Left colon (tissue), 2 donors: ENCODE measurements at regions not wholly inside any gene's neighbourhood (a gene's known extent, or its start where the extent isn't known, plus 50 kb on each side); places are given as distances from the start of the nearest gene placed in this dataset.

Experiments
- ATAC-seq: fragments of 200-7000 bp; cut with Tn5 transposase; one replicate; pipeline ENCODE4 v1.9.1; 2020; ENCODE audit warnings: mild to moderate bottlenecking, moderate library complexity
- DNase-seq, 2 donors: peaks; one replicate each; pipeline ENCODE4 v3.0.0-alpha.2; 2020
- intact Hi-C, 2 donors: fragments of 100-400 bp; cut with DNase I in 1 of 2; cut with micrococcal nuclease in 1 of 2; formaldehyde crosslinking; loops; one replicate each; pipeline versions ENCODE4 v1.11.2 to v1.14.0; 2022; cut with DNase I, micrococcal nuclease
- donor health status: DM: no; HTN: no; CAD: no.
- donor health status: DM: yes; HTN: yes; CAD: no.

DNA sequence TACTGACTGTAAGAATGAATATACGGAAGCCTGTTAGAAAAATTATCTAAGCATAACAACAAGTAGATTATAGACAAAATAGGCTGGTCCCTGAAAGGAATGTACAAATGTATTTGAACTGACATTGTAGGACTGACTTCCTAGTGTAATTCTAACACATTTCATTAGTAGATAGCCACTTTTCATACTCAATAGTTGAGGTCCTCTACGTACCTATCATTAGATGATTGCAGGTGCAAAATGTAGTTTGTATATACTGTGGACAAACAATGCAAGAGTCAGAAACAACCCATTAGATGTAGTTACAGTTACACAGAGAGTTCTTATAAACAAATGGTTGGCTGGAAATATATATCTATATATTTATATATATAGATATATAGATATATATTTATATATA, 402.3 kb upstream of the SLITRK6 start:
- intact Hi-C loops: no loop called here
- DNase-seq: no peak

DNA sequence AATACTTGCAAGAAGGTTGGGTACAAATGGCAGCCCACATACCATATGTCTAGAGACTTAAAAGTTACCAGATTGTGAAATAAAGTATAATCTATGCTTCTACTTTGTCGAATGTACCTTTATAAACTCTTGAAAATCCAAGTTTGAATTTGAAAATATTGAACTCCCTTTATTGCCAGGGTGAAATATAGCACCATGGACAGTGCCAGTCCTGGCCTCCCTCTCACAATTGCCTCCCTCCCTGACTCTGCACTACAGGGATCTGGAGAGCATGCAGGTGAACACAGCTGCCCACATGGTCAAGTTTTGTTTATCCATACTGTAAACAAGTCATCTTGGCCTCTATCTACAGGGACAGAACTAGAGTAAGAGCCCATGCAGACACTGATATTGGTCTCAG, 394.1 kb upstream of the SLITRK6 start:
- no peak for ATAC-seq
- intact Hi-C loops: no loop called here
- no peak for DNase-seq

More for the DNA sequence above, 402.3 kb upstream of the SLITRK6 start:
- no peak for ATAC-seq

DNA sequence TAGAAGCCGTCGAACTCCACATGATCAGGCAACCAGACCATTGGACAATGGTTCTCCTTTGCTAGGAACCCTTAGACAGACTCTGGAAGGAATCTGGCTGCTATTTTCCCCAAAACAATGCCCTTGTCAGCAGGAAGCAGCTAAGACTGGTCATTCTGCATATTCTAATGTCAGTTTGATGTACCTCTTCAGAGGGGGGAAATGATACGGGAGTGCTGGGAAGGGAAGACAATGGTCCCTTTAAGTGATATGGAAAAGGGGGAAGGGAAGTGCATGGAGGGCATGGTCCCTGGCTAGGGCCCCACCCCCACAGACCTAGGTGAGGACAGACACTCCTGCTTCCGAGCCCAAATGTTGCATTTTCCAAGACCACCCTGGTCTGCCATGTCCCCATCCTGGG, 389.0 kb upstream of the SLITRK6 start:
- no peak for DNase-seq
- no peak for ATAC-seq

DNA sequence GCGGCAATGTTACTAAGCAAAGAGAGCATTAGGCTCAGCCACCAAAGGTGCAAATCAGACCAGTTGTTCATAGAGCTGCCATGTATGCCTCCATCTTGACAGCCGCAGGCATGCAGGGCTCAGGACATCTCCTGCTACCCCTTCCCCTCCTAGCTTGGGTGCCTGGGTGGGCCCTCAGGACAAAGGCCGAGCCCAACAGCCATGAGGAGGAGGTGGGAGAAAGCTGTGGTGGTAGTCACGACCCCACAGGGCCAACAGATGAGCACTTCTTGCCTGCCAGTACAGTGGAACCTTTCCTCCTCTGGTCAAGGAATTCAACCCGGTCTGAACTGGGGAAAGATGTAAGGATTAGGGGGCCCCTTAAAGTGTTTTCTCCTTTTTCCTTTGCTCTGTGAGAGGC, 386.4 kb upstream of the SLITRK6 start:
- intact Hi-C loops: no loop called here
- no peak for DNase-seq
- no peak for ATAC-seq

More for the DNA sequence above, 389.0 kb upstream of the SLITRK6 start:
- intact Hi-C loops: no loop called here

DNA sequence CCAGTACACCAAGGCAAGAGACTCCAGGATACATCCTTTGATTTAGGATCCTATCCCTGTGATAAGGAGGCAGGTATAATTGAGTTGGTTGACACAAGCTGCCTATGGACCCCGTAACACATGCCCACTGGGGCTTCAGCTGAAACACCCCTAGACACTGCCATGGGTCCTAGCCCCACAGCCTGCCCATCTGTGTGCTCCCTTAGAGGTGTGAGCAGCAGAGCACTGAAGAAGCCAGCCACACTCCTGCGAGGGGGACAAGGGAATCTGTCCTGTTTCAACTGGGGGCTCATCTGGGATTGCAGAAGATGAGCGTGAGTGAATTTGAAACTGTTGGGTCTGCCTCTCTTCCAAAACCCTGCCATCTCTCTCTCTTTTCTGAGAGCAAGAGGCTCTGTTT, 385.9 kb upstream of the SLITRK6 start:
- intact Hi-C loops: no loop called here
- ATAC-seq (no peak), DNase-seq (no peak)

DNA sequence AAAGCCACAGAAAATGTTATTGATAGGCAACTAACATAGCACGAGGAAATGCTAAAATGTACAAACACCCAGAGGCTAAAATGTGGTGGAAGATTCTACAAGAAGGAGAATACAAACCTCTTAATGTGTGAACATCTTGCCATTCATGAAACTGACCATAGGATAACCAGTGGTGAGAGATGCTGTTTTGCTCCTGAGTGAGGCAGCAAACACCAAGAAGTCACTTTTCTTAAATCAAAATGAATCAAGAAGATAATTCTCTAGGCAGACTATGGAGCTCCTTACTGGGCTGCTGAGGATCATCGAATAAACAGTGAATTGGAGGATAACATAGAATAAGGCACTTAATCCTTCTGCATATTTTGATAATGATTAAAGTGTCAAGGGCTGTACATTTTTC, 375.4 kb upstream of the SLITRK6 start:
- intact Hi-C loops: no loop called here
- ATAC-seq (no peak), DNase-seq (no peak)

DNA sequence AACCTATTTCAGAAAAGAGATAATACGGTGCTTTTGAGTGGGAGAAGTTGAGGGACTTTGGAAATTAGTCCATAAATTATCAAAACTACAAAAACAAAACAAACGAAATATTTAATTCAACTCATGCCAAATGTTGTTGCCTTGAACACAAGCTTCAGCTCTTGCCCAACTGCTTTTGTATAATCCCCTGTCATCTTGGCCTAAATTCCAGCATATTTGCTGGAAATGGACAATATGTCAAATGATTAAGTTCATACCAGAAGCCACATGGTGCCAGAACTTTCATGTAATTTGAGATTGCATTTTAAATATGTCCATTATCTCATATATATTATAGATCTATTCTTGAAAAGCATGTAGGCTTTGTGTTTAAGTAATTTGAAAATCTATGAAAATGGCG, 373.7 kb upstream of the SLITRK6 start:
- intact Hi-C loops: no loop called here
- ATAC-seq (no peak), DNase-seq (no peak)

DNA sequence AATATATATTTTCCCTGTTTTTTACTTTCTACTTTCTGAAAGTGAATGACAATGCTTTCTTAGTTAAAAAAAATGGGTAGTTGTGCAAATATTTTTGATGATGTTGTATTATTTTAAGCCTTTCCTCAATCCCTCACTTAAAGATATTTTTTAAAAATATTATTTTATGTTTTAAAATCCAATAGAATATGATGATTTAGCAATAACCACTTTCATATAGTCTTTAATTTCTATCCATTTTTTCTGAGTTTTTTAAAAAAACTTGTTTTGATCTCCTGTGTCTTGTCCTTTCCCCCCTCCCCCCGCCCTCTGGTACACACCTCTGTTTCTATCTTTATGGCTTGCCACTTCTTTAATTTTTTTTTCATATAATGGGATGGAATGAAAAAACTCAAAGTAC, 362.0 kb upstream of the SLITRK6 start:
- DNase-seq (no peak), ATAC-seq (no peak)
- intact Hi-C loops: no loop called here

DNA sequence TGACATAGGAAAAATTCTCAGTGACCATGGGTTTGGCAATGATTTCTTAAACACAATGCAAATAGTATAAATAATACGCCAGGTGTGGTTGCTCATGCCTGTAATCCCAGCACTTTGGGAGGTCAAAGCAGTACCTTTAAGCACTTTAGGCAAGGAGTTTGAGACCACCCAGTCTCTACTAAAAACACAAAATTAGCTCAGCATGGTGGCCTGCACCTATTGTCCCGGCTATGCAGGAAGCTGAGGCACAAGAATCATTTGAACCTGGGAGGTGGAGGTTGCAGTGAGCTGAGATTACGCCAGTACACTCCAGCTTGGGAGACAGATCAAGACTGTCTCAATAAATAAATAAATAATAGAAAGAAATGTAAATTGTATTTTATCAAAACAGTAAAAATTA, 356.5 kb upstream of the SLITRK6 start:
- ATAC-seq (no peak), DNase-seq (no peak)
- intact Hi-C loops: no loop called here

DNA sequence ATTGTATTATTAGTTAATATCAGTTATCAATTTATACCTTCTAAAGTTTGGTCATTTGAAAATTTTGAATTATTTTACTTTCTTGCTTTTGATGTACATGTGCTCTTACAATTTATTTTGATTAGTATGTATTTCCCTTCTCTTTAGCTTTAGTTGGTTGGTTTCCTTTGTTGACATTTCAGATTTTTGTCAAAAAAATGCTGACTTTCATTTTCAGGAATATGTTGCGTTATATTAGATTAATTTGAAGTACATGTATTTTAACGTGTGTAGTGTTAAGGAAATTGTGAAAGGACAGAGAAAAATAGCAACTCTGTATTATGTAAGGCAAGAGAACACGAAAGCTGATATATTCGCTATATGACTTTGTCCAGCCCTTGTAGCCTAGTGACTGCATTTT, 342.9 kb upstream of the SLITRK6 start:
- intact Hi-C loops: no loop called here
- ATAC-seq (no peak), DNase-seq (no peak)

DNA sequence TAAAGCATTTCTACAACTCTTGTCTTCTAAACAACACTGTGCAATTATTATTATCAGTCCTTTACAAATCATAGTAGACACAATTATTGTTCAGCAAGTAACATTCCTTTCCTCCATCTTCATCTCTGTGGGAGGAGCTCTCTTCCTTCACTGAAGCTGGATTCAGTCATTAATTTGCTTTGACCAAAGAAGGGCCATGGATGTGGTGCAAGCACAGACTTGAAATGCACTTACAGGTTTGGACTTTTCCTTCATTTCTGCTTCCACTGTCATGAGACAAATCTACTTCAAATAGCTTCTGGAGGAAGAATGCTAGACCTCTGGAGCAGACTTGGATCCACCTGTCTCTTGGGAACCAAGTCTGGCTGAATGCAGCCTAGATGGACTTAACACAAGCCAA, 336.6 kb upstream of the SLITRK6 start:
- ATAC-seq (no peak), DNase-seq (no peak)
- intact Hi-C loops: no loop called here

DNA sequence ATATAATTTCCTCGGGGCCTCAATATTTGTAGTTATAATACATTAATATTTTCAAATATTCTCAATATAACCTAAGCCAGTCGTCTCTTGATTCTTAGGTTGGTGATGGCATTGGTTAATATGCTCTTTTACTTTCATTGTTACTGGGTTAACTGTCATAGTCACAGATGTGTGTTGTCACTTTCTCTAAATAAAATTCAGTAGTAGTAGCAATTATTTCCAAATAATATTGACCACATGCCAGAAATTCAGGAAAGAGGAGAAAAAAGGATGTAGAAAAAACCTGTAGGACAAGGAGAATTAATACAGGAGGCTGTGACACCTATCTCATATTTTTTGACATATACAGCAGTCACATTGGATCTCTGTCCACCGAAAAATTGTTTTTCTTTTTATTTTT, 322.7 kb upstream of the SLITRK6 start:
- DNase-seq (no peak), ATAC-seq (no peak)
- intact Hi-C loops: no loop called here

DNA sequence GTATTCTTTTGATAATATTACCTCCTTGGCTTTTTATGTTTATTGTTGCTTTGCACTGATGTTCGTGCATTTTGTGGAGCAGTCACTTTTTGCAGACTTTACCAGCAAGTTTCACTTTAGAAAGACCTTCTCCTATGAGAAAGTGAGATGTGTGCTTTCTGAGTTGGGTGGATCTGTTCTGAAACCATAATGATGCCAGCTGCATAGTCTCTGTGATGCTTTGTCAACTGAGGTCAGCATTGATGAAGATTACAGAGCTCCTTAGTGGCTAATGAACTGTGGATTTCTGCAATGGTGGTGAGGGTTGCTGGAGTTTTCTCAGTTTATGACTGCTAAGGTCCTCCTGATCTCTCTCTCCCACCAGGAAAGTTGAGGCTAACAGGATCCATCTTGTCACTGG, 309.9 kb upstream of the SLITRK6 start:
- ATAC-seq (no peak), DNase-seq (no peak)
- intact Hi-C loops: no loop called here

DNA sequence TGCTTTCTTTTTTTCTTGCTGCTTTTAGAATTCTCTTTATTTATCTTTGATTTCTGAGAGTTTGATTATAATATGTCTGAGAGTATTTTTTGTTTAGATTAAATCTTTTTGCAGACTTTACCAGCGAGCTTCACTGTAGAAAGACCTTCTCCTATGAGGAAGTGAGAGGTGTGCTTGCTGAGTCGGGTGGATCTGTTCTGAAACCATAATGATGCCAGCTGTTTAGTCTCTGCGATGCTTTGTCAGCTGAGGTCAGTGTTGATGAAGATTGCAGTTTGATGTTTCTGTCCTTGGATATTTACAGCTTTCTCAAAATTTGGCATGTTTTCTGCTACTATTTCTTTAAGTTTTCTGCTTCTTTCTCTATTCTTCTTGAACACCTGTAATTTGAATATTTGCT, 309.1 kb upstream of the SLITRK6 start:
- intact Hi-C loops: no loop called here
- DNase-seq (no peak), ATAC-seq (no peak)

DNA sequence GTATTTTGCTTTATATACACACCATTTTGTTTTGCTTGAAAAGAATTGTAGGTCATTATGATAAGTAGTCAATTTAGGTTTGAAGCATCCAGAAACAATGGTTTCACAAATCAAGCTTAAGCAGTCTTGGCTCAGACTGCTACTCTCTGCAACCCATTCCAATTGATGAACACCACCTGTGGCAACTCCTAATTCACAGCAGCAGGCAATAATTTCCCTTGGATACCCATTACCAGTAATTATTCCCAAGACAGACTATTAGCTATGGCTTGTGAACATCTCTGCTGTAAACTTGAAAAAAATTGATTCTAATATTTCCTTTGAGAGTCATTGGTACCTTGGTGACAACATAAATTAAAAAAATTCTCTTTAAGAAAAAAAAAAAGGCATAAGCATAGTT, 299.3 kb upstream of the SLITRK6 start:
- intact Hi-C loops: no loop called here
- DNase-seq (no peak), ATAC-seq (no peak)

DNA sequence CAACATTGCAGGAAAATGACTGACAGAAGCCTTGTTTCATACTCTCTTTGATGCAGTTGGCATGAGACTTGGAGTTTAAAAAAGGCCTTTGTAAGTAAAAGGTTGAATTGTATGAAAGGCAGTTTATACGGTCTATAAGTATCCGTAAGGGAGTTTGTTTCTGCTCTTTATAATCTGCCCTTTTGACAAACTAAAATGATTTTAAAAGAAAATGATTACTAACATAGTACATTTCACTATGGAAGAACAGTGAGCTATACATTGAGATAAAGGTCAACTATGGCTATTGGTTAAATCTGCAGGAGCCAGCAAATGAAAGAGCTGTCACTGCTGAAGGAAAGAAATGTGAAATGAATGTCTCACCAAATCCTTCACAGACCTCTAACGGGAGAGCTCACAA, 296.1 kb upstream of the SLITRK6 start:
- DNase-seq (no peak), ATAC-seq (no peak)
- intact Hi-C loops: no loop called here

DNA sequence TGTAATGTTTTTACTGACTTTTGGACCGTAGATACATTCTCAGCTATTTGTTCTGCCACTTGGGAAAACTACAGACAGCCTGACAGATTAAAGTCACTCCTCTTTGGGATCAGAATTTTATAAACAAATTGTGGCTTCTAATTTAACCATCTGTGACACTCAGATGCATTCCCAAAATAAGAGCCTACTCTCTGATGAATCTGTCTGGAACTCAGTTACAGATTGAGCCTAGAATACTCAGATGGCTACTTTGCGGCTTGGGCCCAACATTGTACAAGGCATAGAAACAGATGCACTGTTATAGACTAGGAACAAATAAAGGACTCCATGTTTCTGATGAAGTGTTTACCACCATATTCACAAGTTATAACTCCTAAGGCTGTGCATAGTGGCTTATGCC, 291.0 kb upstream of the SLITRK6 start:
- ATAC-seq (no peak), DNase-seq (no peak)
- intact Hi-C loops: no loop called here

DNA sequence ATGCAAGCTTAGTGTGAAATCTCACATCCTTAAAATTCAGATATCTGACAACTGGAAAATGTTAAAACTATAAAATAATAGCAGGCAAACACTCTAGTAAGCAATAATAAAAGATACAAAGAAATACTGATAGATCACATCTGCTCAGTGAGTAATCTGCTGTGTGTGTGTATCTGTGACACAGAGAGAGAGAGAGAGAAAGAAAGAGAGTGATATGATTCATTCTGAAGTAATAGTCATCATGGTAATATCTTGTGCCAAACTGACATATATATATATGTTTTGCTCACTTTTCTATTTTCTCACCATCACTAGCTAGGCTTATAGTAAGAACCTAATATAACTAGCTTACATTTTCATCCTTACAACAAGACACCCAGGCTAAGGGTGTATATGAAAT, 288.0 kb upstream of the SLITRK6 start:
- intact Hi-C loops: no loop called here
- no peak for DNase-seq

DNA sequence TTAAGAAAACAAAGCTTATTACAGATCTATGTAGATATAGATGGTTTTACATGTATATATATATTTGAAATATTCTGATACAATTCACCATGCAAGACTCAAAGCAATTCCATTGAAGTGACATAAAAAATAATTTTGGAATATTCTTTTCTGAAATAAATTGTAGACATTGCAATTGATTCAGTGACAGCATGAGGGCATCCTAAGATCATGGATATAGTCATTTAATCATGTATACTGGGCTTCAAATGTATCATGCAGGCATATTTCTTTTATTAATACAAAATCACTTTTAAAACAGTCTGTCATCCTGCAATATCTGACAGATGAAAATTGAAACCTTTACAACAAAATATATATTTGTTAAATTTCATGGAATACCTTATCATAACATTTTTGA, 286.7 kb upstream of the SLITRK6 start:
- intact Hi-C loops: no loop called here
- DNase-seq (no peak), ATAC-seq (no peak)

More for the DNA sequence above, 288.0 kb upstream of the SLITRK6 start:
- ATAC-seq: no peak

DNA sequence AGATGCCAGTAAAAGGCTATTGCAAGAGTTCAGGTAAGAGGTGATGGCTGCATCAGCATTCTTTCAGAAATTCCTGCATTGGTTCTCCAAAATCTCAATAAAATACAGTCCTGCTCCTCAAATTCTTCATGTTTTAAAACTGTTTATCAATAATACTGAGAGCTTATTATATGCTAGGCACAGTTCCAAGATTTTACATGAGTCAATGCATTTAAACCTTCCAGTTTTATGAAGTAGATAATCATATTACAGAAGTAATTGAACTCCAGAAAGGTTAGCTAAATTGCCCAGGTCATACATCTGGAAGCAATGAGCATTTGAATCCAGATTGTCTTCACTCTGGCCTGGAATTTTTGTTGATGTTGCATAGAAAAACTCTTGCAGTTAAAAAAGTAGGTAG, 282.9 kb upstream of the SLITRK6 start:
- ATAC-seq (no peak), DNase-seq (no peak)
- intact Hi-C loops: no loop called here

DNA sequence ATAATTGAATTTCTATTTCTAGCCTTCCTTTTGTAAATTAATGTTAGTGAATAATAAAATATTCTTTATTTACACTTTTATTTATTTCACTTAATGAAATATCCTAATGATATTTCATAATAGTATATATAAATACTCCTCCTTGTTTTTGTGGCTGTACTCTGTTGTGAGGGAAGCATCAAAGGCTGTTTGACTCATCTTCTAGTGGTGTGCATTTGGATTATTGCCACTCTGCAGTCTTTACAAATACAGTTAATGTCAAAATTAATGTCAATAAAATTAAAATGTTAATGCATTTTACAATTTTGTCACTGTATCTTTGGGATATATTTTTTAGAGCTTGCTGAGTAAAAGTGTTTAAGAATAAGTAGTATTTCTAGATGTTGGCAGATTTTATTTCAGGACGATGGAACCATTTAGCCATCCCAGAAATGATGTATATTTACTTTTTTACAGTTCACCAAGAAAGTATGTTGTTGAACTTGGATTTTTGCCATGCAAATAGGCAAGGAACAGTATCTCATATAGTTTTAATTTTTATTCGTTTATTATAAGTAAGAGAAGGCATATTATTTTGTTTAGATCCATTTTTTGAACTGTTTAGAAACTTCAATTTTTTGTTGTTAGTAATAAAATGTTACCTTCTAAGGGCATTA, 281.2 kb upstream of the SLITRK6 start:
- intact Hi-C loops: no loop called here
- ATAC-seq: no peak
- DNase-seq: no peak
